HL-60 (cell line): ENCODE measurements at regions not wholly inside any gene's neighbourhood (a gene's known extent, or its start where the extent isn't known, plus 50 kb on each side); places are given as distances from the start of the nearest gene placed in this dataset.

Source experiments
- CTCF ChIP-seq: IDR thresholded peaks from one replicate; pipeline ENCODE4 v1.5.1; 2011; ENCODE audit warnings: low read length, control low read depth, inconsistent platforms; ENCODE audit not compliant: insufficient read depth
- GABPA ChIP-seq: IDR thresholded peaks from 2 replicates; pipeline ENCODE4 v1.6.1; 2012; ENCODE audit warnings: low read depth
- POLR2AphosphoS5 ChIP-seq: IDR thresholded peaks from 2 replicates; pipeline ENCODE4 v1.6.1; 2012; ENCODE audit warnings: low read depth
- REST ChIP-seq: IDR thresholded peaks from 2 replicates; pipeline ENCODE4 v1.6.1; 2012; ENCODE audit warnings: low read depth; ENCODE audit not compliant: insufficient replicate concordance

GRCh38 chr2:120904379-120904778 lies 168.7 kb downstream of the GLI2 start:
- TF ChIP-seq CTCF (no peak), POLR2AphosphoS5 (no peak), REST (no peak), GABPA (no peak)
